T-helper 2 cell (primary cell): ENCODE measurements at regions not wholly inside any gene's neighbourhood (a gene's known extent, or its start where the extent isn't known, plus 50 kb on each side); places are given as distances from the start of the nearest gene placed in this dataset.
A peak's percentile ranks its signal among the peaks of the same experiment; 100 is the strongest.
"Not testable (repeated sequence)": the region's sequence is repeated elsewhere in the genome, so short reads cannot be mapped to it uniquely, and the experiment has no call there.

Experiments
- DNase-seq, 5 experiments: peaks; one replicate each; pipeline versions ENCODE4 v3.0.0 to v3.0.0-alpha.2; 2012 to 2022

GRCh38 chr14:105981517-105982302 lies 455.3 kb downstream of the TMEM121 start:
- DNase-seq: peak in 3 of 5 experiments; percentile 36 to 83 (median 65)

- DNase-seq: no peak
Observed at GRCh38 chr14:105982664-105983063, 456.3 kb downstream of the TMEM121 start.

DNA sequence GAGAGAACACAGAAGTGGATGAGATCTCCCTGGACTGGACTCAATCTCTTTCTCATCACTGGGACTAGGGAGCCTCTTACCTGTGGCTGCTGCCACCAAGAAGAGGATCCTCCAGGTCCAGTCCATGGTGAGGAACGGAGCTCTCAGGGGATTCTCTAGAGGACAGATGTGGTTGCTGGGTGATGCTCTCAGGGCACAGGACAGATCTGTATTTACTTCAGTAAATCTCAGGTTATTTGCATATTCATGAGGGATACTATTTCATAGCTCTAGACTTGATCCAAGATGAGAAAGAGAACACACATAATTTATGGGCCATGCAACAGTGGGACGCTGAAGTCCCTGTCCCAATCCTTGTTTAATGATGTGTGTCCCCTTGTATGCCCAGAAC lies 460.5 kb downstream of the TMEM121 start:
- DNase-seq: no peak

DNA sequence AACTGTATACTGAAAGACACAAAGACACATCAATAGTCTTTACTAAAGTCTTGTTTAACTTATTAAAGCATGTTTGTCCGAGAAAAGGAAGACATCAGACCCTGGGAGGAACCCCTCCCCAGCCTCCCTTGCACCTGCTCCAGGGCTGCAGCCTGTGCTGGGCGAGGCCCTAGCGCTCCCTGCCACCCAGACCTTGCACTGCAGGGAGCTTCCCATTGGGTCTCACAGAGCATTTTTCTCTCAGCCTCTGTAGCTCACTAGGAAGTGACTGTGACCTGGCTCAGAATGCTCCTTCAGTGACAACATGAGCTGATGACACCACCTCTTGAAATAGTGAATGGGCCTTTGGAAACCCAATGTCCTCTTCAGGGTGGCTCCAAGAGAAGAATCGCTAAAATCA lies 461.2 kb downstream of the TMEM121 start:
- no peak for DNase-seq

GRCh38 chr14:105989566-105990302 lies 463.4 kb downstream of the TMEM121 start:
- peak in 1 of 5 experiments; percentile 50 for DNase-seq

- DNase-seq: not testable (repeated sequence)
Observed at GRCh38 chr14:105991677-105992076, 465.3 kb downstream of the TMEM121 start.

DNA sequence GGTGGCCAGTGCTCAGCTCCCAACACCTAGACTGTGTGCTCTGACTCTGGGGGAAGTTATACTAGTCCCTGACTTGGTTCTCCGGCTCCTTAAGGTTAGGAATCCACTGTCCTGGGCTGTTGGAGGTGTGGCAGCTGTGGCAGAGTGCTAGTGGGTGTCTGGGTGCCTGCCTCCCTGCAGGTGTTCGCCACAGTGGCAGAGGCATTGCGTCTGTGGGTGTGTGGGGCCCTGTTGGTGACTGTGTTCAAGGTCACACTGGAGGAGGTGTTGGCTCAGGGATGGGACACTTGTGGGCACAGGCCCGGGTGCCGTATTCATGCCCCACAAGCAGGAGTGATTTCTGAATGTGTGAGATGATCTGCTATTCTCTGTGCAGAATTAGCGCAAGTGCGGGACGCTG lies 467.4 kb downstream of the TMEM121 start:
- DNase-seq: no peak

DNA sequence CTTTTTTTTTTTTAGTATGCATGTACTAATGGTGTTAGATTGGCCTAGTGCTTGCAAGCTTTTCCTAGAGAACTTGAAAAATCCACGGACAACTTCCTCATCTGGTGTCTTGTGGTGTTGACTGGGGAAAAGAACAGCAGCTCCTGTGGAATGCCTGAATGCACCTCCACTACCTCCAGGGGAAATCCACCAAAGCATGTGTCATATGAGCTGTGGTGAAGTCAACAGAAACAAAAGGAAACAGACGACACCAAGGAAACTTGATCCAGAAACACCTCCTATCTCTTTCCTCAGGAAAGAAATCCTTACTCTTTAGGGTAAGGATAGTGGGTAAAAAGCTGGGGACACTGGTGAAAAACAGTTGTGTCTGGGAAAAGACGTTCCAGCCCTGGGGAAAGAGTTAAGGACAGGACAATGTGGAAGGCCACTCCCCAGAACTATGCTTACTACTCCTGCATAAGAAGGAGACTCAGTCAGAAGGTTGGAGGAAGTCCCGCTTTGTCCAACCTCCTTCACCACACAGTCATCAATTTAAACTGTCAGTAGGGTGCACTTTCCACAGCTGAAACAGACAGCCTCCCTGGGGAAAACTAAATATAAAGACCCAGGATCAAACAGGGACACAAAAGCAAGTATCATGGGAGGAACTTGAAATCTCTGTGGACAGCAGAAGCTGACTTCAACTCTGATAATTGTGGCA lies 468.8 kb downstream of the TMEM121 start:
- not testable (repeated sequence) for DNase-seq

DNA sequence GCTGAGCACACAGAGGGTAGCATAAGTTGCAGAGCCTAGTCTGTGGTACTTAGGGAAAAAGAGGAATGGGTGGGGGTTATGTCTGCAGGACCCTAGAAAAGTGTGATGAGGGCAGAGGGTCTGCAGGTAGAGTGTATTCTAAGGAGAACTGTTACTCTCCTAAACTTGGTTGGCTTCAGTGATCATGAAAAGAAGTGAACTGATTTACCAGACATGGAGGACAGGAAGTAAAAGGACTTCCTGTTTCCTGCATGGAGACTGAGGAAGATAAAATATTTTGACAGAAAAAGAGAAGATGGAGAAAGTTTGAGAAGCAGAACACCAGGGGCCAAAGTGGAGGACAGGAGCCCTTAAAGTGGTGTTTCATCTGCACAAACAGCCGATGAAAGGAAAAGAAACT lies 472.2 kb downstream of the TMEM121 start:
- peak in 1 of 5 experiments; percentile 31 for DNase-seq

GRCh38 chr14:105999361-106000028 lies 473.1 kb downstream of the TMEM121 start:
- DNase-seq: peak; percentile 57 to 91 (median 65)

DNA sequence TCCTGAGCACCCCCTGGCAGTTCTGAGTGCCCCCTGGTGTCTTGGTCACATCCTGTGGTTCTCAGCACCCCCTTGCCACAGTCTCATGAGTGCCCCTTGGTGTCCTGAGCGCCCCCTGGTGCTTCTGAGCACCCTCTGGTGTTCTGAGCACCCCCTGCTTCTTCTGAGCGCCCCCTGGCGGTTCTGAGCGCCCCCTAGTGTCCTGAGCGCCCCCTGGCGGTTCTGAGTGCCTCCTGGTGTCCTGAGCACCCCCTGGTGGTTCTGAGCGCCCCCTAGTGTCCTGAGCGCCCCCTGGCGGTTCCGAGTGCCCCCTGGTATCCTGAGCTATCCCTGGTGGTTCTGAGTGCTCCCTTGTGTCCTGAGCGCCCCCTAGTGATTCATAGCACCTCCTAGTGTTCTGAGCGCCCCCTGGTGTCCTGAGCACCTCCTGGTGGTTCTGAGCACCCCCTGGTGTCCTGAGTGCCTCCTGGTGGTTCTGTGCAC lies 473.7 kb downstream of the TMEM121 start:
- peak in 2 of 5 experiments; percentile 20 to 49 for DNase-seq

- DNase-seq: peak in 1 of 5 experiments; percentile 59
Observed at GRCh38 chr14:106001277-106001676, 474.9 kb downstream of the TMEM121 start.

GRCh38 chr14:106003351-106003750 lies 477.0 kb downstream of the TMEM121 start:
- no peak for DNase-seq

GRCh38 chr14:106004937-106005795 lies 478.8 kb downstream of the TMEM121 start:
- peak in 4 of 5 experiments; percentile 29 to 91 (median 60) for DNase-seq

GRCh38 chr14:106006043-106006442 lies 479.7 kb downstream of the TMEM121 start:
- DNase-seq: peak; percentile 25 to 71 (median 36)

DNA sequence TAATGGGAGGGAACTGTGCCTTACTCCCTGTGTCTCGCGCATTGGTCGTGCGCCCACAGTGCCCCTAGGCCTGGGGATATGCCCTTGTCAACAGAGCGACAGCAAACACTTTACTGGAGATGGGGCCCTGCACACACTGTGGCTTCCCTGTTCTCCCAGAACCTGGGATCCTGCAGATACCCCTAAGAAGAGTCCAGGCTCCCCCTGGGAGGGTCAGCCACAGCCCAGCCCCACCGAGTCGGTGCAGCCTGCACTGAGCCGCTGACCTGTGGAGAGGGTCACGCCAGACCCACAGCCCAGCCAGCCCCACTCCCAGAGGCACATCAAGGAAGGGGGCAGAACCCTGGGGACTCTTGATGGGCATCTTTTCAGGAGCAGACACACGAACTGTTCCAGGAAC lies 480.3 kb downstream of the TMEM121 start:
- not testable (repeated sequence) for DNase-seq

GRCh38 chr14:106010783-106011182 lies 484.4 kb downstream of the TMEM121 start:
- no peak for DNase-seq

- peak; percentile 49 to 81 (median 71) for DNase-seq
Observed at GRCh38 chr14:106011631-106012360, 485.4 kb downstream of the TMEM121 start.

DNA sequence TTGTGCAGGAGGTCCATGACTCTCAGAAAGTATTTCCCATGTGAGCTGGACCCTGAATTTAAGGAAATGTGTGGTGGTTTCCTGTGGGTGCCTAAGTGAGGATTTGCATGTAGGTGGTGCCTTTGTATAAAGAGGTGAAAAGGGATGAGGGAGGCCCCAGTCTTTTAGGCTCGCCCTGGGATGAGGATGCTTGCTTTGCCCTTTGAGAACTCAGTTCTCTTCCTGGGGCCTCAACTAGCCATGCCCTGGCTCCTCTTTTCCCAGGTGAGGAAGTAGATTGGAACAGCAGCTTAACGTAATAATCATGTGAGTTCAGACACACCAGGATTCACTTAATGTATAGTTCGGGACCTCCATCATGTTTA lies 486.0 kb downstream of the TMEM121 start:
- DNase-seq: not testable (repeated sequence)

GRCh38 chr14:106013879-106014376 lies 487.5 kb downstream of the TMEM121 start:
- peak in 2 of 5 experiments; percentile 25 to 68 for DNase-seq
